ENCODE measurements at regions not wholly inside any gene's neighbourhood (a gene's known extent, or its start where the extent isn't known, plus 50 kb on each side); places are given as distances from the start of the nearest gene placed in this dataset.
"Not testable (repeated sequence)": the region's sequence is repeated elsewhere in the genome, so short reads cannot be mapped to it uniquely, and the experiment has no call there.

DNA sequence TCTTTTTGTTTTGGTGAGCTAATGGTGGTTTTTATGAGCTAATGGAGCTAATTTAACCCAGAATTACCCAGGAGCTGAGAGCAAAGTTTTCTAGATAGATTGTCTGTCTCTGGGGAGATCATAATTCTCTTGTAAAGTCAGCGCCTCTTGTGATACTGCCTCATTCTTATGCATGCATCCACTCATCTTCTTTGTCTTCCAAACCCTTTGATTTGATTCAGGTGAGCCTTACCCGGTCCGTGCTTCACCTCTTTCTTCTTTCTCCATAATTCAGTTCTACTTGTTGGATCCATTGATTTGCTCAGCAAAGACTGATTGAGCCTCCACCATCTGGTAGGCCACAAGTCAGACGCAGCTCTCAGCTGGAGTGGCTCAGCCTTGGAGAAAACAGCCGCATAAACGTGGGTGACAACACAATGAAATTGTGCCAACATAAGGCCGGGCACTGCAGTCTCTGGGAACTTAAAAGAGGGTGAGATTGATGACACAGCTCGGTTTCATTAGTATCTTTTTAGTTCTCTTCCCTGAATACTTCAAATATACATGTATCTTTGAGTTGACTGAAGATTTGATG is 158.5 kb upstream of the SH3BP4 start:
- no peaks in the 10 kb centered on the region for H3K4me1 ChIP-seq (ENCODE audit: insufficient read depth)
- no peak overlapping the region for H3K27ac ChIP-seq (ENCODE audit: low read depth)
- no peak overlapping the region for H3K4me3 ChIP-seq (ENCODE audit: low read depth, low read length)
- WGBS, result 91% methylated on average over 8 of the region's 8 CpGs
- H3K36me3 ChIP-seq (ENCODE audit: insufficient read depth), result no peaks in the 10 kb centered on the region
- DNase-seq (ENCODE audit: extremely low spot score), result no peak

DNA sequence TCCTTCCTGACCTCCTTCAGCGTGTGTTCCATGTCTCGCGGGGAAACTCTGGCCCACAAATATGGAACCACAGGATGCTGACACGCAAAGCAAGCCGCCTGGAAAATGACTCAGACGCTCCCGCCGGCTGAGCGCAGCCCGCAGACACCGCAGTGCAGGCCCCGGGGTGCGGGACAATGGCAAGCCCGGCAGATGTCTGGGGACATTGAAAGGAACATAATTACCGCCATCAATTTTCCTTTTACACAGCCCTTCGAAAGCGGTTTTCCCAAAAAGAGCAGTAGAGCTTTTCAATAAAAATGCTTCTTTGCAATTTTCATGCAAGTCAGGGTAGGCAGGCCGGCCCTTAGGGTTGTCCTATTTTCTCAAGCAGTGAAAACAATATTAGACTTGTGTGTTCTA is 159.2 kb upstream of the SH3BP4 start:
- H3K36me3 ChIP-seq (ENCODE audit: insufficient read depth), result no peaks in the 10 kb centered on the region
- H3K27ac ChIP-seq (ENCODE audit: low read depth), result no peak overlapping the region
- no peaks in the 10 kb centered on the region for H3K4me1 ChIP-seq (ENCODE audit: insufficient read depth)
- H3K4me3 ChIP-seq (ENCODE audit: low read depth, low read length), result no peak overlapping the region
- 90% methylated on average over 18 of the region's 18 CpGs for WGBS
- no peak for DNase-seq (ENCODE audit: extremely low spot score)

DNA sequence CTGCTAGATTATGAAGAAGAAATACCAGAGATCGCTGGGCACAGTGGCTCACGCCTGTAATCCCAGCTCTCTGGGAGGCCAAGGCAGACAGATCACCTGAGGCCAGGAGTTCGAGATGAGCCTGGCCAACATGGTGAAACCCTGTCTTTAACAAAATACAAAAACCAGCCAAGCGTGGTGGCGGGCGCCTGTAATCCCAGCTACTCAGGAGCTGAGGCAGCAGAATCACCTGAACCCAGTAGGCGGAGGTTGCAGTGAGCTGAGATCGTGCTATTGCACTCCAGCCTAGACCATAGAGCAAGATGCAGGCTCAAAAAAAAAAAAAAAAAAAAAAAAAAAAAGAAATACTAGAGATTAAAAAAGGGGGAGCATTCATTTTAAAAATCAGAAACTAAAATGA is 159.7 kb upstream of the SH3BP4 start:
- 96% methylated on average over 8 of the region's 8 CpGs for WGBS
- not testable (repeated sequence) for H3K4me1 ChIP-seq (ENCODE audit: insufficient read depth); DNase-seq (ENCODE audit: extremely low spot score); H3K4me3 ChIP-seq (ENCODE audit: low read depth, low read length); H3K36me3 ChIP-seq (ENCODE audit: insufficient read depth); H3K27ac ChIP-seq (ENCODE audit: low read depth)

DNA sequence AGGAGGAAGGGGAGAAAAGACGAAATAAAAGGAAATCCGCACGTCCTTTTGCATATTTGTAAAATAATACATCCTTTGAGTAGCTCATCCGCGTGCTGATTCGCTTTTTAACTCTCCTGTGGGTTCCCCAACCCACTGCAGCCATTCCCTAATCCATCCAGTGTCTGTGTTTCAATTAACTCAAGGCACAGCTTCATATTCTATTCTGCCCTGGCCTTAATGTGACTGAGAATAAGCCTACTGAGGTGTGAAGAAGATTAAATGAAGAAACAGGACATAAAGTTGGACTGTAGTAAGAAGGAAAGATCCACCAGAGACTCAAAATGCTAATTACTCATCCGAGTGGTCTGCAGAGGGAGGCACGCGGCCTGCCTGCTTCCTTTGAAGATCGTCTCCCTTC is 161.4 kb upstream of the SH3BP4 start:
- DNase-seq (ENCODE audit: extremely low spot score), result no peak
- H3K36me3 ChIP-seq (ENCODE audit: insufficient read depth), result no peaks in the 10 kb centered on the region
- no peak overlapping the region for H3K4me3 ChIP-seq (ENCODE audit: low read depth, low read length)
- H3K4me1 ChIP-seq (ENCODE audit: insufficient read depth), result no peaks in the 10 kb centered on the region
- H3K27ac ChIP-seq (ENCODE audit: low read depth), result no peak overlapping the region
- WGBS, result 83% methylated on average over 10 of the region's 10 CpGs

DNA sequence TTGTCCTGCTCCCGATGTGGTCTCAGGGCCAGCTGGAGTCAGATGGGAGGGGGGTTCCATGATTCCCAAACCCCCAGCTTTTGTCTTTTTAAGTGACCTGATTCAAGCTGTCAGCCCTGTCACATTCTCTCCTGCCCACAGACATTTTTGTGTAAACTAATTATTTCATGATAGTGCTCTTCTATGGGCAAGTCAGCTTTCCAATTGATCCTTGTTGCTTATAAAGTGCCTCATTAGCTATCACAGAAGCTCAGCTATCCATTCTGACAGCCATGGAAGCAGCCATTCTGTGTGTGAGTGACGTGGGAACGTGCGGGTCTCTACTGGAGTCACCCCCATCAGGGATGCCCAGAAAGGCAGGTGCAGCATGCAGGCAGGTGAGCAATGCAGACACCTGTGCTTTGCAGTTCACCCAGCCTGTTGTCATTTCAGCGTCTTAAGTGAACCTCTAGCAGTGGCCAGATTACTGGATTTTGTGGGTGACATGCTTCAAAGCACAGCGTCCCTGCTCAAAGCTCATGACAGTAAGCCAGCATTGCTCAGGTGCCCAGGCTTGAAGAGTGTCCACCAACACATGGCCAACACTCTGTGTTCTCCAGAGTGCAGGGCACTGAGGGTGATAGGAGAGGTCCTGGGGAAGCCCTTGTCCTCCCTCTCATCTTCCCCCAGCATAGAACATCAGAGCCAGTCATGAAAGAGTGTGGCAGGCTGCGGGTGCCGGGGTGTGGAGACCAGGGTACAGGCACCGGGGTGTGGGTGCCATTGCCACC is 162.1 kb upstream of the SH3BP4 start:
- Histone ChIP-seq H3K4me3 (ENCODE audit: low read depth, low read length) (no peak overlapping the region), H3K4me1 (ENCODE audit: insufficient read depth) (no peaks in the 10 kb centered on the region), H3K27ac (ENCODE audit: low read depth) (no peak overlapping the region), H3K36me3 (ENCODE audit: insufficient read depth) (no peaks in the 10 kb centered on the region)
- DNase-seq (ENCODE audit: extremely low spot score), result no peak
- 94% methylated on average over 9 of the region's 9 CpGs for WGBS

DNA sequence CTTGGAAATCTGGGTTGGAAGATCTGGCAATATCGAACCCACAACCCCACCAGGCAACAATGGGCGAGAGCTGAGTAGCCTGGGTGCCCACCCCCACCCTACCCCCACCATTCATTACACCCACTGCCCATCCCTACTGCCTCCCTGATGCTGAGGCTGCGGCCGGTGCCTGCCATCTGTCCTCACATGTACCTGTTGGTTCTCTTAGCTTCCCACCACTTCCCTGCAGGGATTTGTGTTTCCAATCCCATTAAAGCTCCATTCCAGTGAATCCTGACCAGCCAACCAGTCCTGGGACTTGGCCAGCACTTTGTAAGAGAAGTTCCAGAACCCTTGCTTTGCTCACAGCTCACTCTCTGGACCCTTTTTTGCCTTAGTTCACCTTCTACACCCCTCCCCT is 163.0 kb upstream of the SH3BP4 start:
- Histone ChIP-seq H3K4me1 (ENCODE audit: insufficient read depth) (no peaks in the 10 kb centered on the region), H3K27ac (ENCODE audit: low read depth) (no peak overlapping the region), H3K4me3 (ENCODE audit: low read depth, low read length) (no peak overlapping the region), H3K36me3 (ENCODE audit: insufficient read depth) (no peaks in the 10 kb centered on the region)
- no peak for DNase-seq (ENCODE audit: extremely low spot score)
- 92% methylated on average over 4 of the region's 4 CpGs for WGBS

DNA sequence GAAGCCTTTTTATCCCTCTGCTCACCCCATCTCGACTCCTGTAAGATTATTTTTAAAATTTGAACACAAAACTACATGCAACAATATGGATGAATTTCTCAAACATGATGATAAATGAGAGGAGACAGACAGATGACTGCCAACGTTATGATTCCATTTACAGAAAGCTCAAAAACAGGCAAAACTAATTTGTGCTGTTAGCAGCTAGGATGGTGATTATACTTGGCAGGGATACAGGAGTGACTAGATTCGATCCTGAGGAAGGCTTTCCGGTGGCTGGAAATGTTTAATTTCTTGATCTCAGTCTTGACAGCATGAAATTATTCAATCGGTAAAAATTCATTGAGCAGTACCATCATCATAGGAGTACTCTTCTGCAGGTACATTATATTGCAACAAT is 163.4 kb upstream of the SH3BP4 start:
- WGBS, result 78% methylated on average over 5 of the region's 5 CpGs
- no peak for DNase-seq (ENCODE audit: extremely low spot score)
- Histone ChIP-seq H3K36me3 (ENCODE audit: insufficient read depth) (no peaks in the 10 kb centered on the region), H3K27ac (ENCODE audit: low read depth) (no peak overlapping the region), H3K4me1 (ENCODE audit: insufficient read depth) (no peaks in the 10 kb centered on the region), H3K4me3 (ENCODE audit: low read depth, low read length) (no peak overlapping the region)

DNA sequence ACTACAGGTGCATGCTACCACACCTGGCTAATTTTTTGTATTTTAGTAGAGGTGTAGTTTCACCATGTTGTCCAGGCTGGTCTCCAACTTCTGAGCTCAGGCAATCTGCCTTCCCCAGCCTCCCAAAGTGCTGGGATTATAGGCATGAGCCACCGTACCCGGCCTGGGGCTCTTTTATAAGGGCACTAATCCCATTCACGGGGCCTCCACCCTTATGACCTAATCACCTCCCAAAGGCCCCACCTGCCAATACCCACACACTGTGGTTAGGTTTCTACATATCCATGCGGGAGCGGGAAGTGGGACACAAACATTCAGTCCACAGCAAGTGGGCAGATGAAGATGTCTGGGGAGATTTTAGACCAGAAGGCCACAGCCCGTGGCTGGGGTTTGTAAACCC is 164.7 kb upstream of the SH3BP4 start:
- Histone ChIP-seq H3K36me3 (ENCODE audit: insufficient read depth) (no peaks in the 10 kb centered on the region), H3K4me1 (ENCODE audit: insufficient read depth) (no peaks in the 10 kb centered on the region), H3K4me3 (ENCODE audit: low read depth, low read length) (no peak overlapping the region), H3K27ac (ENCODE audit: low read depth) (no peak overlapping the region)
- 72% methylated on average over 6 of the region's 6 CpGs for WGBS
- no peak for DNase-seq (ENCODE audit: extremely low spot score)

DNA sequence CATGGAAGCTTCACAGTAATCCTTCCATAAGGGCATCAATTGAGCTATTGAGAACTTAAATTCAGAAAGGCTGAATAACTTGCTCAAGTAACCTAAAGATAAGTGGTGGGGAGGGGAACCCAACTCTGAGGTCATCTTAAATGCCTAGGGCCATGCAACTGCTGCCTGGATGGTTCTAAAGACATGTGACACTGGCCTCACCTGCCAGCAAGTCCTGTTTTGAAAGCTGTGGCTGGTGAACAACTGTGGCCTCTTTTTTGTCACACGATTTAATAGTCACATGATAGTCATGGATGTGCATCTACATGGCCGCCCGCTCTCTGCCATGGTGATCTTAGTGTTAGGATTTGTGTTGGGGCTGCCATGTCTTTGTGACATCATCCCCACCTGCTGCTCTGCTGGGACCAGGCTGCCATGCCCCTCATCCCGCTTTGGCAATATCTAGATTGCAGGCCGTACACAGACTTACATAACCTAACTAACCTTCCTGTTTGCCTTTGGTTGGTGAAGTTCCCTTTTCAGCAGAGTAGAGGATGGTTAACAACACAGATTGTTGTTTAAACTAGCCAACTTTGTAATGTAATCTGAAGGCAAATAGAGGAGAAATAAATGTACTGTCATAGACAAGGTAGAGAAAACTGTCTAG is 177.9 kb upstream of the SH3BP4 start:
- H3K4me3 ChIP-seq (ENCODE audit: low read depth, low read length), result no peak overlapping the region
- WGBS, result 98% methylated on average over 5 of the region's 5 CpGs
- DNase-seq (ENCODE audit: extremely low spot score), result no peak
- no peaks in the 10 kb centered on the region for H3K36me3 ChIP-seq (ENCODE audit: insufficient read depth)
- H3K4me1 ChIP-seq (ENCODE audit: insufficient read depth), result no peaks in the 10 kb centered on the region
- no peak overlapping the region for H3K27ac ChIP-seq (ENCODE audit: low read depth)

DNA sequence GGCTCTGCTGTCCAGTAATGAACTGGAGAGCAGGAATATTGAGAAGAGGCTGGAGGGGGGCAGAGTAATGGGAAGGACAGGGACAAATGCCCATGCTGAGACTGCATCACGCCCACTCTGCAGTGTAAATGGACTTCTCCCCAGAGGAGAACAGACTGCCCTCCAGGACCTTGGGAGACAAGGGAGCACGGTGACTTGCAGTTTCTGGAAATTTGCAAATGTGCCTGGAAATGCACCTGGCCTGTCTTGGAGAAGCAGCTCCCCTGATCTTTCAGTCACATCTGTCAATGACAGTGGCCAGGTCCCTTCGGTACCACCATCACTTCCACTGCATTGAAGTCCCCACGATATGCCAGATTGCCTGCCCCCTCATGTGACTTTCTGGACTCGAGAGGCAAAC is 178.7 kb upstream of the SH3BP4 start:
- Histone ChIP-seq H3K4me1 (ENCODE audit: insufficient read depth) (no peaks in the 10 kb centered on the region), H3K27ac (ENCODE audit: low read depth) (no peak overlapping the region), H3K36me3 (ENCODE audit: insufficient read depth) (no peaks in the 10 kb centered on the region), H3K4me3 (ENCODE audit: low read depth, low read length) (no peak overlapping the region)
- 93% methylated on average over 5 of the region's 5 CpGs for WGBS
- DNase-seq (ENCODE audit: extremely low spot score), result no peak

DNA sequence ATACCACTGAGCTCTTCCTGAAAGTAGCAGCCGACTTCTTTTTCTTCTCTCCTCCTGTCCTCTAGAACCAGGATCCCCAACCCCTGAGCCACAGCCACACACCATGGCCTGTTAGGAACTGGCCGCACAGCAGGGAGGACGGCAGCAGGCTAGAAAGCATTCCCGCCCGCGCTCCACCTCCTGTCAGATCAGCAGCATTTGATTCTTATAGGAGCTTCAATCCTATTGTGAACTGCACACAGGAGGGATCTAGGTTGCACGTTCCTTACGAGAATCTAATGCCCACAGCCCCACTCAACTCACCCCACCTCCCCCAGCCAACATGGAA is 179.1 kb upstream of the SH3BP4 start:
- Histone ChIP-seq H3K4me1 (ENCODE audit: insufficient read depth) (no peaks in the 10 kb centered on the region), H3K4me3 (ENCODE audit: low read depth, low read length) (no peak overlapping the region), H3K36me3 (ENCODE audit: insufficient read depth) (no peaks in the 10 kb centered on the region), H3K27ac (ENCODE audit: low read depth) (no peak overlapping the region)
- WGBS, result 91% methylated on average over 8 of the region's 8 CpGs
- DNase-seq (ENCODE audit: extremely low spot score), result no peak

DNA sequence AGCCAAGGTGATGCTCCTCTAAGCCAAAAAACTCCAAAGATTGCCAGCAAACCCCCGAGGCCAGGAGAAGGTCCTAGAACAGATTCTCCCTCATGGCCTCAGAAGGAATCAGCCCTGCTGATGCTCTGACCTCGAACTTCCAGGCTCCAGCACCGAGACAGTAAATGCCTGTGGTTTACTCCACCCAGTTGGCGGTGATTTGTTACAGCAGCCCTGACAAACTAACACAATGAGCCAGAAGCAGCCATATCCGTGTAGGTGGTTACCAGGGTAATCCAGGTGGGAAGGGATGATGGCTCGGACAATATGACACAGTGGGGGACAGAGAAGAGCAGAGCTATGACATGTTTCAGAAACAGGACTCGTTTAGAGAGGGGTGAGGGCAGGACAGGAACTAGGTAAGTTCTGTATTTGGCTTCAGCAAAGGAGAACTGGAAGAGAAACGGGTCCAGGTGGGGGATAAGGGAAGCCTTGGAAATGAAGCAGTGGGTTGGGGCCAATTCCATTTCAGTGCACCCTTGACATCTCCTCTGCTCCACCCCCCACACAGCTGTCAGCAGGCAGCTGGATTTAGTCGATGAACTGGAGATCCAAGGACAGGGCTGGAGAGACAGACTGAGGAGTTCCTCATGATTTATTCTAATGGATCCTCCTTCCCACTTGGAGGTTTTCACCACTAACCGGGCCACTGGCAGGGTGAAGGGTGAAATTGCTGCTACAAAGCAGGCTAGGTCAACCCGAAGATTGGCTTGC is 179.7 kb upstream of the SH3BP4 start:
- no peaks in the 10 kb centered on the region for H3K4me1 ChIP-seq (ENCODE audit: insufficient read depth)
- no peaks in the 10 kb centered on the region for H3K36me3 ChIP-seq (ENCODE audit: insufficient read depth)
- H3K27ac ChIP-seq (ENCODE audit: low read depth), result no peak overlapping the region
- no peak for DNase-seq (ENCODE audit: extremely low spot score)
- no peak overlapping the region for H3K4me3 ChIP-seq (ENCODE audit: low read depth, low read length)
- WGBS, result 61% methylated on average over 11 of the region's 11 CpGs

DNA sequence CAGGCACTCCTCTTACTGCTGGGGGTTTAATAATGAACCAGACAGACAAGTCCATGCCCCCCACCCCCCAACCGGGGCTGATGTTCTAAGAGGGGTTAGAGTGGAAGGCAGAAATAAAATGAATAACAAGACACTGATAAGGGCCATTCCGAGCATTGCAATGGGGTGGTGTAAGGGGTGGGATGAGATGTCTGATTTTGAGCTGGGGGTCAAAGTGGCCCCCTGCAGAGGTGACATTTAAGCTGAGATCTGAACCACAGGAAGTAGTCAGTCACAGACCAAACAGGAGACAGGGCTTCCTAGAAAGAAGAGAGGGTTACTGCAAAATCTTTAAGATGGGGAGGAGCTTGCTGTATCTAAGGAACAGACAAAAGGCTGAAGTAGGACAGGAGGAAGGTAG is 180.6 kb upstream of the SH3BP4 start:
- no peak overlapping the region for H3K4me3 ChIP-seq (ENCODE audit: low read depth, low read length)
- H3K27ac ChIP-seq (ENCODE audit: low read depth), result no peak overlapping the region
- DNase-seq (ENCODE audit: extremely low spot score), result no peak
- H3K36me3 ChIP-seq (ENCODE audit: insufficient read depth), result no peaks in the 10 kb centered on the region
- H3K4me1 ChIP-seq (ENCODE audit: insufficient read depth), result no peaks in the 10 kb centered on the region
- 81% methylated on average over 2 of the region's 2 CpGs for WGBS

DNA sequence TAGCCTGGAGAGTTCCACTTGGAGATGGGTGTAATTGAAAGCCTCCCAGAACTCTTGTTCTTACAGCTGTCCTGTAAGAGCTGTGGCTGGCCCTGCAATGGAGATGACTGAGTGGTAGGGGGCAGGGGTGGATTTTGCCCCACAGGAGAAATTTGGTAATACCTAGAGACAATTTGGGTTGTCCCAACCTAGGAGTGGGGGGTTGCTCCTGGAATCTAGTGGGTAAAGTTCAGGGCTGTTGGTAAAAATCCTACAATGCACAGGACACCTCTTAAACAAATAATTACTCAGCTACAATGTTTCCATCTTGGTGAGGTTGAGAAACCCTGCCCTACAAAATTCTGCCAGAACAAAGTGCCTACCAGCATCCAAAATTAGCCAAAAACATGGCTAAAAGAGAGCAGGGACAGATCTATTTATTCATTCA is 181.1 kb upstream of the SH3BP4 start:
- no peak overlapping the region for H3K27ac ChIP-seq (ENCODE audit: low read depth)
- DNase-seq (ENCODE audit: extremely low spot score), result no peak
- no peaks in the 10 kb centered on the region for H3K4me1 ChIP-seq (ENCODE audit: insufficient read depth)
- no peak overlapping the region for H3K4me3 ChIP-seq (ENCODE audit: low read depth, low read length)
- no peaks in the 10 kb centered on the region for H3K36me3 ChIP-seq (ENCODE audit: insufficient read depth)
